ENCODE measurements at regions not wholly inside any gene's neighbourhood (a gene's known extent, or its start where the extent isn't known, plus 50 kb on each side); places are given as distances from the start of the nearest gene placed in this dataset.

- DNase-seq, result no peak
- no CpG with 5 or more reads among the region's 2 CpGs for WGBS (ENCODE audit: insufficient coverage)
These were observed 88.6 kb upstream of the KLF14 start for GRCh38 chr7:130822642-130823041.

GRCh38 chr7:130823060-130823459 lies 89.1 kb upstream of the KLF14 start:
- no peak for DNase-seq
- peaks cover 6% of the 10 kb centered on the region for H3K9me3 ChIP-seq (replicated peaks; ENCODE audit: control insufficient read depth, low read depth, low read length)
- H3K4me3 ChIP-seq (ENCODE audit: low read length), result no peak overlapping the region
- WGBS (ENCODE audit: insufficient coverage), result 82% methylated on average over 1 of the region's 2 CpGs
- H3K27me3 ChIP-seq (ENCODE audit: control insufficient read depth, insufficient read depth, low read length), result no peaks in the 10 kb centered on the region
- no peaks in the 10 kb centered on the region for H3K36me3 ChIP-seq (ENCODE audit: control insufficient read depth, insufficient read depth, low read length)
- H3K27ac ChIP-seq (ENCODE audit: low read length), result no peak overlapping the region
- no peaks in the 10 kb centered on the region for H3K4me1 ChIP-seq (ENCODE audit: control insufficient read depth, insufficient read depth, low read length)

More at GRCh38 chr7:130822642-130823041, 88.6 kb upstream of the KLF14 start:
- Histone ChIP-seq H3K4me3 (ENCODE audit: low read length) (no peak overlapping the region), H3K4me1 (ENCODE audit: control insufficient read depth, insufficient read depth, low read length) (no peaks in the 10 kb centered on the region), H3K27me3 (ENCODE audit: control insufficient read depth, insufficient read depth, low read length) (no peaks in the 10 kb centered on the region), H3K9me3 (replicated peaks; ENCODE audit: control insufficient read depth, low read depth, low read length) (peaks cover 6% of the 10 kb centered on the region), H3K36me3 (ENCODE audit: control insufficient read depth, insufficient read depth, low read length) (no peaks in the 10 kb centered on the region), H3K27ac (ENCODE audit: low read length) (no peak overlapping the region)

- H3K4me1 ChIP-seq (ENCODE audit: control insufficient read depth, insufficient read depth, low read length), result no peaks in the 10 kb centered on the region
- no peaks in the 10 kb centered on the region for H3K27me3 ChIP-seq (ENCODE audit: control insufficient read depth, insufficient read depth, low read length)
- no peak overlapping the region for H3K4me3 ChIP-seq (ENCODE audit: low read length)
- no peak overlapping the region for H3K27ac ChIP-seq (ENCODE audit: low read length)
- H3K36me3 ChIP-seq (ENCODE audit: control insufficient read depth, insufficient read depth, low read length), result no peaks in the 10 kb centered on the region
- peaks cover 6% of the 10 kb centered on the region for H3K9me3 ChIP-seq (replicated peaks; ENCODE audit: control insufficient read depth, low read depth, low read length)
- no peak for DNase-seq
These were observed 91.8 kb upstream of the KLF14 start for GRCh38 chr7:130825819-130826218.

- Histone ChIP-seq H3K4me1 (ENCODE audit: control insufficient read depth, insufficient read depth, low read length) (no peaks in the 10 kb centered on the region), H3K27ac (ENCODE audit: low read length) (no peak overlapping the region), H3K36me3 (ENCODE audit: control insufficient read depth, insufficient read depth, low read length) (no peaks in the 10 kb centered on the region), H3K9me3 (replicated peaks; ENCODE audit: control insufficient read depth, low read depth, low read length) (peaks cover 6% of the 10 kb centered on the region), H3K27me3 (ENCODE audit: control insufficient read depth, insufficient read depth, low read length) (no peaks in the 10 kb centered on the region), H3K4me3 (ENCODE audit: low read length) (no peak overlapping the region)
- WGBS (ENCODE audit: insufficient coverage), result 77% methylated on average over 2 of the region's 2 CpGs
- DNase-seq, result no peak
These were observed 95.4 kb upstream of the KLF14 start for GRCh38 chr7:130829415-130829814.

- 50% methylated on average over 2 of the region's 3 CpGs for WGBS (ENCODE audit: insufficient coverage)
- no peaks in the 10 kb centered on the region for H3K27me3 ChIP-seq (ENCODE audit: control insufficient read depth, insufficient read depth, low read length)
- H3K36me3 ChIP-seq (ENCODE audit: control insufficient read depth, insufficient read depth, low read length), result no peaks in the 10 kb centered on the region
- no peak overlapping the region for H3K4me3 ChIP-seq (ENCODE audit: low read length)
- DNase-seq, result peak; percentile 41
- H3K9me3 ChIP-seq (replicated peaks; ENCODE audit: control insufficient read depth, low read depth, low read length), result no peaks in the 10 kb centered on the region
- H3K4me1 ChIP-seq (ENCODE audit: control insufficient read depth, insufficient read depth, low read length), result peaks cover 1% of the 10 kb centered on the region
- no peak overlapping the region for H3K27ac ChIP-seq (ENCODE audit: low read length)
These were observed 97.3 kb upstream of the KLF14 start for GRCh38 chr7:130831322-130831721.

GRCh38 chr7:130831817-130832481 lies 97.9 kb upstream of the KLF14 start:
- no peak overlapping the region for H3K27ac ChIP-seq (ENCODE audit: low read length)
- no peak overlapping the region for H3K4me3 ChIP-seq (ENCODE audit: low read length)
- no CpG with 5 or more reads among the region's 6 CpGs for WGBS (ENCODE audit: insufficient coverage)
- H3K27me3 ChIP-seq (ENCODE audit: control insufficient read depth, insufficient read depth, low read length), result no peaks in the 10 kb centered on the region
- H3K9me3 ChIP-seq (replicated peaks; ENCODE audit: control insufficient read depth, low read depth, low read length), result no peaks in the 10 kb centered on the region
- peaks cover 4% of the 10 kb centered on the region for H3K4me1 ChIP-seq (ENCODE audit: control insufficient read depth, insufficient read depth, low read length)
- no peaks in the 10 kb centered on the region for H3K36me3 ChIP-seq (ENCODE audit: control insufficient read depth, insufficient read depth, low read length)
- peak; percentile 82 for DNase-seq

GRCh38 chr7:130838738-130839137 lies 104.7 kb upstream of the KLF14 start:
- Histone ChIP-seq H3K4me3 (ENCODE audit: low read length) (no peak overlapping the region), H3K4me1 (ENCODE audit: control insufficient read depth, insufficient read depth, low read length) (peaks cover 4% of the 10 kb centered on the region), H3K9me3 (replicated peaks; ENCODE audit: control insufficient read depth, low read depth, low read length) (no peaks in the 10 kb centered on the region), H3K27me3 (ENCODE audit: control insufficient read depth, insufficient read depth, low read length) (no peaks in the 10 kb centered on the region), H3K27ac (ENCODE audit: low read length) (no peak overlapping the region), H3K36me3 (ENCODE audit: control insufficient read depth, insufficient read depth, low read length) (no peaks in the 10 kb centered on the region)
- DNase-seq, result no peak
- WGBS (ENCODE audit: insufficient coverage), result 100% methylated on average over 1 of the region's 1 CpG

GRCh38 chr7:130840599-130840998 lies 106.6 kb upstream of the KLF14 start:
- no peak for DNase-seq

GRCh38 chr7:130841416-130841815 lies 107.4 kb upstream of the KLF14 start:
- H3K36me3 ChIP-seq (ENCODE audit: control insufficient read depth, insufficient read depth, low read length), result no peaks in the 10 kb centered on the region
- no peak overlapping the region for H3K27ac ChIP-seq (ENCODE audit: low read length)
- H3K4me3 ChIP-seq (ENCODE audit: low read length), result no peak overlapping the region
- no peak for DNase-seq
- no peaks in the 10 kb centered on the region for H3K27me3 ChIP-seq (ENCODE audit: control insufficient read depth, insufficient read depth, low read length)
- H3K9me3 ChIP-seq (replicated peaks; ENCODE audit: control insufficient read depth, low read depth, low read length), result no peaks in the 10 kb centered on the region
- H3K4me1 ChIP-seq (ENCODE audit: control insufficient read depth, insufficient read depth, low read length), result peaks cover 2% of the 10 kb centered on the region
- no CpG with 5 or more reads among the region's 7 CpGs for WGBS (ENCODE audit: insufficient coverage)

More at GRCh38 chr7:130840599-130840998, 106.6 kb upstream of the KLF14 start:
- H3K9me3 ChIP-seq (replicated peaks; ENCODE audit: control insufficient read depth, low read depth, low read length), result no peaks in the 10 kb centered on the region
- no peaks in the 10 kb centered on the region for H3K27me3 ChIP-seq (ENCODE audit: control insufficient read depth, insufficient read depth, low read length)
- WGBS (ENCODE audit: insufficient coverage), result 89% methylated on average over 1 of the region's 2 CpGs
- no peaks in the 10 kb centered on the region for H3K36me3 ChIP-seq (ENCODE audit: control insufficient read depth, insufficient read depth, low read length)
- no peak overlapping the region for H3K27ac ChIP-seq (ENCODE audit: low read length)
- H3K4me1 ChIP-seq (ENCODE audit: control insufficient read depth, insufficient read depth, low read length), result peaks cover 4% of the 10 kb centered on the region
- no peak overlapping the region for H3K4me3 ChIP-seq (ENCODE audit: low read length)

- Histone ChIP-seq H3K4me3 (ENCODE audit: low read length) (no peak overlapping the region), H3K27me3 (ENCODE audit: control insufficient read depth, insufficient read depth, low read length) (no peaks in the 10 kb centered on the region), H3K27ac (ENCODE audit: low read length) (no peak overlapping the region), H3K36me3 (ENCODE audit: control insufficient read depth, insufficient read depth, low read length) (no peaks in the 10 kb centered on the region), H3K4me1 (ENCODE audit: control insufficient read depth, insufficient read depth, low read length) (no peaks in the 10 kb centered on the region), H3K9me3 (replicated peaks; ENCODE audit: control insufficient read depth, low read depth, low read length) (no peaks in the 10 kb centered on the region)
- 76% methylated on average over 3 of the region's 11 CpGs for WGBS (ENCODE audit: insufficient coverage)
- DNase-seq, result no peak
These were observed 109.7 kb upstream of the KLF14 start for GRCh38 chr7:130843703-130844102.
